ENCODE measurements at regions not wholly inside any gene's neighbourhood (a gene's known extent, or its start where the extent isn't known, plus 50 kb on each side); places are given as distances from the start of the nearest gene placed in this dataset.
A peak's percentile ranks its signal among the peaks of the same experiment; 100 is the strongest.

- Mint-ChIP-seq H3K9me3 (no peaks in the 10 kb centered on the region), H3K4me1 (peaks cover 22% of the 10 kb centered on the region), H3K36me3 (no peaks in the 10 kb centered on the region), H3K27me3 (ENCODE audit: low read depth) (peaks cover 1% of the 10 kb centered on the region), H3K27ac (no peak overlapping the region), H3K4me3 (no peak overlapping the region)
- no peak for TF ChIP-seq CTCF (IDR thresholded peaks at IDR 0.05; ENCODE audit: unreplicated experiment)
- DNase-seq (ENCODE audit: low spot score in 2 of 2, unreplicated experiment in 2 of 2) = no peak
Observed at GRCh38 chr13:30120133-30120822, 187.1 kb downstream of the KATNAL1 start.

GRCh38 chr13:30119476-30119875 lies 187.9 kb downstream of the KATNAL1 start:
- Mint-ChIP-seq H3K4me3 (no peak overlapping the region), H3K36me3 (no peaks in the 10 kb centered on the region), H3K27me3 (ENCODE audit: low read depth) (peaks cover 1% of the 10 kb centered on the region), H3K9me3 (no peaks in the 10 kb centered on the region), H3K27ac (peak overlapping the region; percentile 37), H3K4me1 (peaks cover 25% of the 10 kb centered on the region)
- DNase-seq (ENCODE audit: low spot score in 2 of 2, unreplicated experiment in 2 of 2) = no peak
- TF ChIP-seq CTCF (IDR thresholded peaks at IDR 0.05; ENCODE audit: unreplicated experiment) = no peak

GRCh38 chr13:30116379-30116778 lies 191.0 kb downstream of the KATNAL1 start:
- H3K27ac Mint-ChIP-seq = no peak overlapping the region
- no peak for DNase-seq (ENCODE audit: low spot score in 2 of 2, unreplicated experiment in 2 of 2)
- peaks cover 52% of the 10 kb centered on the region for H3K4me1 Mint-ChIP-seq
- no peak overlapping the region for H3K4me3 Mint-ChIP-seq
- no peak for TF ChIP-seq CTCF (IDR thresholded peaks at IDR 0.05; ENCODE audit: unreplicated experiment)
- no peaks in the 10 kb centered on the region for H3K9me3 Mint-ChIP-seq
- peaks cover 8% of the 10 kb centered on the region for H3K27me3 Mint-ChIP-seq (ENCODE audit: low read depth)
- H3K36me3 Mint-ChIP-seq = no peaks in the 10 kb centered on the region

GRCh38 chr13:30115257-30115600 lies 192.1 kb downstream of the KATNAL1 start:
- peaks cover 52% of the 10 kb centered on the region for H3K4me1 Mint-ChIP-seq
- no peaks in the 10 kb centered on the region for H3K36me3 Mint-ChIP-seq
- TF ChIP-seq CTCF (IDR thresholded peaks at IDR 0.05; ENCODE audit: unreplicated experiment) = peak; percentile 16
- H3K27me3 Mint-ChIP-seq (ENCODE audit: low read depth) = peaks cover 10% of the 10 kb centered on the region
- no peak overlapping the region for H3K27ac Mint-ChIP-seq
- no peaks in the 10 kb centered on the region for H3K9me3 Mint-ChIP-seq
- DNase-seq (ENCODE audit: low spot score in 2 of 2, unreplicated experiment in 2 of 2) = no peak
- H3K4me3 Mint-ChIP-seq = peak overlapping the region; percentile 62

- peaks cover 47% of the 10 kb centered on the region for H3K4me1 Mint-ChIP-seq
- peaks cover 11% of the 10 kb centered on the region for H3K27me3 Mint-ChIP-seq (ENCODE audit: low read depth)
- H3K27ac Mint-ChIP-seq = peak overlapping the region; percentile 66
- H3K9me3 Mint-ChIP-seq = no peaks in the 10 kb centered on the region
- DNase-seq (ENCODE audit: low spot score in 2 of 2, unreplicated experiment in 2 of 2) = peak; percentile 86 to 97
- peak overlapping the region; percentile 72 for H3K4me3 Mint-ChIP-seq
- peak; percentile 88 for TF ChIP-seq CTCF (IDR thresholded peaks at IDR 0.05; ENCODE audit: unreplicated experiment)
- H3K36me3 Mint-ChIP-seq = no peaks in the 10 kb centered on the region
Observed at GRCh38 chr13:30114571-30115256, 192.6 kb downstream of the KATNAL1 start.
